HG03558 (cell line): ENCODE measurements at regions not wholly inside any gene's neighbourhood (a gene's known extent, or its start where the extent isn't known, plus 50 kb on each side); places are given as distances from the start of the nearest gene placed in this dataset.

Experiments
- ATAC-seq: cut with Tn5 transposase; IDR thresholded peaks from one replicate; pipeline ENCODE4 v1.9.1; 2021; ENCODE audit warnings: moderate number of reproducible peaks; ENCODE audit not compliant: unreplicated experiment; ENCODE audit errors: extremely low read depth

GRCh38 chr10:3366735-3367405, 194.3 kb upstream of the PITRM1 start:
- no peak for ATAC-seq

GRCh38 chr10:3366043-3366442, 193.5 kb upstream of the PITRM1 start:
- no peak for ATAC-seq

- ATAC-seq: no peak
Measured at GRCh38 chr10:3365630-3366029, 193.0 kb upstream of the PITRM1 start.

DNA sequence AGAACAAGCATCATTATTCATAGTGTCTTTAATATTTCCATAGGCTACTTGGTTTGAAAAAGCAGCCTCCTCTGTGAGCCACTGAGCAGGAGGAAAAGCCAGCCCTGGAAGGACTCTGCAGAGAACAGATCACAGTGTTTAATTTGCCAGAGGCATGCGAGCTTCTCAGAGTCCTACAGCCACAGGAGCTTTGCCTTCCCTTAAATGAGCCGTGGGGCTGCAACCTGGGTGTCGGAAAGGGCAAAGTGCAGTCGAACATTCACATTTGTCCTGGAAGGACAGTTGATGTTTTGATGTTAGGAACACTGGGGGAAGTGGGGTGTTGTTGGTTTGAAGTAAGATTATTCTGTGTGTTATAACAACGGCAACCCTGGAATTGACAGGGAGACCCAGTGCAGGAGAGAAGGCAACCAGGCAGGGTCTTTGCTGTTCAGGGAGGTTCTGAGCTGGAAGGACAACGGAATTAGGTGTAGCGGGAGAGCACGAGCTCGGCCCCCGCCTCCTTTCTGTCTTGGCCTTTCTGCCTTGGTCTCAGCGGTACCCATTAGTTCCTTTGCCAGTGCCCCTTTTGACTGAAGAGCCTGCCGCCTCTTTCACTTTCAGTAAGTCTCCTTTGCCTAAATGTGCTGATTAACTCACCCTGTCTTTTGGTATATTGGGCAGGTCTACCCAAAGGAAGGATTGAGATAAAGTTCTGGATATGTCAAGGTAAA, 192.3 kb upstream of the PITRM1 start:
- no peak for ATAC-seq

GRCh38 chr10:3363311-3364045, 190.9 kb upstream of the PITRM1 start:
- ATAC-seq: no peak

DNA sequence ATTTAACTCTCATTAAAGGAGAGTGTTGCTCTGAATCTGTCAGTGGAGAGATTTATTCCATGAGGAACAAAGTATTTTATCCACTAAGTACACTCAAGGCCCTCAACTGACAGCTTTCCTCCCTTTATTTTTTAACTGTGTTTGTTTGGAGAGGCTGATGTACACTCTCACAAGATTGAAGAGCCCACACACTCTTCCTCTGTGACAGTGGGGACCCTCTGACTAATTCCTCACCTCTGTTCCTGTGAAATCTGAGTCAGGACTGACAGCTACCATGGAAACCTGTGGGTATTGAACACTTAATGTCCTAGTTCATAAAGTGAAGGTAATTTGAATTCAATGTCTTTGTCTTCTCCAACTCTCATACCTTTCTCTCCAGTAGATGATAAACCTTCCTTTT, 189.8 kb upstream of the PITRM1 start:
- no peak for ATAC-seq

DNA sequence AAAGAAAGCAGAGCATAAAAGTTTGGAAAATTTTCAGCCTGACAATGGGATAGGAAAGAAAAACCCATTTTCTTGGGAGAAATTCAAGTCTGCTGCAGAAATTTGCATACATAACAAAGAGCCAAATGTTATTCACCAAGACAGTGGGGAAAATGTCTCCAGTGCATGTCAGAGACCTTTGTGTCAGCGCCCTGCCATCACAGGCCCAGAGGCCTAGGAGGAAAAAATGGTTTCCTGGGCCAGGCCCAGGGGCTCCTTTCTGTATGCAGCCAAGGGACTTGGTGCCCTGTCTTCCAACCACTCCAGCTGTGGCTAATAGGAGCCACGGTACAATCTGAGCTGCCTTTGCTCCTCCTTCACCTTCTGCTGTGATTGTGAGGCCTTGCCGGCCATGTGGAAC, 189.1 kb upstream of the PITRM1 start:
- no peak for ATAC-seq

- no peak for ATAC-seq
Measured at GRCh38 chr10:3357737-3358136, 185.2 kb upstream of the PITRM1 start.

DNA sequence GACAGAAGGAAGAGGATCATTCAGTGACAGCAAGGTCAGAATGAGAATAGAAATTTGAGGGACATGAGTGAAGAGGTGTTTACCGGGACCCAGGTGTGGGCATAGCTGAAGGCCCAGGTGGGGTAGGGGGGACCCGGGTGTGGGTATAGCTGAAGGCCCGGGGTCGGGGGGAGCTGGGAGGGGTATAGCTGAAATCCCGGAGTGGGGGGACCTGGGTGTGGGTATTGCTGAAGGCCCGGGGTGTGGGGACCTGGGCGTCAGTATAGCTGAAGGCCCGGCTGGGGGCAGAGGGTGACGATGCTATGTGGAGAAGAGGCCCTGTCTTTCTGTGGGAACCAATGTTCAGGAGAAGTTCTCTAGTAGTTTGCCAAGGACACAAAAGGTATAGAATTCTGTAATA, 183.0 kb upstream of the PITRM1 start:
- ATAC-seq: no peak

GRCh38 chr10:3354174-3354900, 181.8 kb upstream of the PITRM1 start:
- ATAC-seq: no peak

GRCh38 chr10:3353235-3353634, 180.7 kb upstream of the PITRM1 start:
- ATAC-seq: no peak

GRCh38 chr10:3350617-3351258, 178.2 kb upstream of the PITRM1 start:
- no peak for ATAC-seq

DNA sequence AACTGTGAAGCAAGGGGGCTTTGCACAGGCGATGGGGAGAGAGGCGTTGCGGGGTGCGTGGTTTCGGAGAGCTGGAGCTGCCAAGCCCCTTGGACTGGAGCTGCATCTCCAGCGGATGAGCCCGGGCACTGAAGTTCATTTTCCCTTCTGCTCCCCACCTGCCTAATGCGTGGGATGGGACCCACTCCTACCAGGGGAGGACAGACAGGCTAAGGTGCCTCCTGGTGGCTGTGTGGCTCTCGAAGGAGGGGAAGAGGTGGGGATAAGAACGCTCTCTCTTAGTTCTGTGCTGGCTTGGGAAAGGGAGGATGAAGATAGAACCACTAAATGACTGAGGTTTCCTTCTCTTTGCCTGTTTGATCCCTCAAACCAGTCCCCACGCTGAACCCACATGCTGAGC, 177.6 kb upstream of the PITRM1 start:
- ATAC-seq: no peak

DNA sequence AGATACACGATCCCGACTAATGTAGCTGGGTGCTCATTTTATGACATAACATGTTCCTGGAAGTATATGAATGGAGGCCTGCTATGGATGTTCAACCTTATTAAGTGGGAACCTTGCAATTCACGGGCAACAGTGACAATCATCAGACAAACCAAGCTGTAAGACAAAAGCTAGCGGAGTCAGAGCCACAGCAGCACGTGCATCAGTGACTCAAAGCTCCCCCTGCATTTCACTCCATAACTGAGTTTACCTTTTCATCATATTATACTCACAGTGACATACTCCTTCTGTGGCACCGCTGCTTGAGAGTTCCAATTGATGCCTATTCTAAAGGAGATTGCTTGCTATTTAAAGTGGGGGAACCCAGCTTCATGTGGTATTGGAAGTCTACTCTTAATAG, 176.0 kb upstream of the PITRM1 start:
- ATAC-seq: no peak

DNA sequence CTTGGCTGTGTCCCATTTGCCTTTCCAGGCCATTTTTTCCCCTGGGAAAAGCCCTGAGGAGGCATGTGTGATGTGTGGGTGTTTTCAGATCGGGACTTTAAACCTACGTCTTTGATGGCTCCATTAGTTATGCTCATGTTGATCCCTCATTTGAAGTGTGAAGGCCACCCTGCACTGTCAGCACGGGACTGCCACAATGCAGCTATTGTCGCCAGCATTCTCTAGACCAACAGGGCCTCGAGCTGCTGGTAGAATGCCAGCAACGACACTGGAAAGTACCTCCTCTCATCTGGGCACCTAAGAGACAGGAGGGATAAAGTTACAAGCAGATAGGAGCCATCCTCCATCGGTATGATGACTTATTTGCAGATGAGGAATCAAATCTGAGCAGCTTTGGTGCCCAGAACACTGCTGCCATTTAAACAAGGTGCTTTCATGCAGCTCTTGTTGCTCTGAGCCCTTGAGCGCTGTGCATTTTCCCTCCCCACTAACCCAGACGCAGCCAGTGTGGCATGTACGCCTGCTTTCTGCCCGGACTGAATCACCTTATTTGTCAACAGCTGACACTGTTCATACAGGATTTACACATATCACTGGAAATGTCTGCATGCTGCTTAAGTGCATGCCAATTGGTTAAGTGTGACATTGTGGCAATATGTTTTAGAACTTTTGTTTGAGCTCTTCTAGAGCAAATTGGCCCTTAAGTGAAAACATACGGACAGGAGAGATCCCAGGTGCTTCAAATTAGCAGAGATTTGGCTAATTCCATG, 175.0 kb upstream of the PITRM1 start:
- ATAC-seq: no peak

DNA sequence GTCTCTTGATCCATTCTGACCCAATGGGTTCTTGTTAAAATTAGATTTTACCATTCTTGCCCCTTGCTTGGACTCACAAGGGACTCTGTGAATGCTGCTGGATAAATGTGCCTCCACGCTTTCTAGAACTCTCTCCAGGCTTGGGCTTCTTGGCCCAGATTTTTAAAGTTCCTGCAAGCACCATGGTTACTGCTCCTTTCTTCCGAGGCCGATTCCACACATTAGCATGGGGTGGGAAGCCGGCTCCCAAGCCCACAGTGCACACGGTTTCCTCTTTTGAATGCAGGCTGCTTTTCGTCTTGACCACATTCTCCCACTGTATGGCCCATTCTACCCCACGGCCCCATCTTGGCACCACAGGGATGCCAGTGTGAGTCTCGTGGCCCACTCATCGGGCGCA, 174.3 kb upstream of the PITRM1 start:
- ATAC-seq: no peak

DNA sequence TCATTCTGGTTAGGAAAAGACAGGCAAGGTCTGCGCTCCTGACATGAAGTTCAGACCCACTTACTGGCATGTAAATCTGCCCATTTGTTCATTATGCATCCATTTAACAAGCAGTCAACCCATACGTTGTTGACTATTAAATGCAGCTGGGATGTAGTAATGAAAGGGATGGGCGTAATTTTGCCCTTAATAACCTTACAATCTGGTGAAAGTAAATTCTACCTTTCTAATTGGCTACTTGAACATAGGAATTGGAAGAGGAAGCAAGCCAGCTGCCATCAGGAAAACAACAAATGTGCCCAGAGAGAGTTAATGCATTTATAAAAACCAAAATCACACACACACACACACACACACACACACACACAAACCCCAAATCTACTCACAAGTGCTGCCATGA, 170.2 kb upstream of the PITRM1 start:
- no peak for ATAC-seq

DNA sequence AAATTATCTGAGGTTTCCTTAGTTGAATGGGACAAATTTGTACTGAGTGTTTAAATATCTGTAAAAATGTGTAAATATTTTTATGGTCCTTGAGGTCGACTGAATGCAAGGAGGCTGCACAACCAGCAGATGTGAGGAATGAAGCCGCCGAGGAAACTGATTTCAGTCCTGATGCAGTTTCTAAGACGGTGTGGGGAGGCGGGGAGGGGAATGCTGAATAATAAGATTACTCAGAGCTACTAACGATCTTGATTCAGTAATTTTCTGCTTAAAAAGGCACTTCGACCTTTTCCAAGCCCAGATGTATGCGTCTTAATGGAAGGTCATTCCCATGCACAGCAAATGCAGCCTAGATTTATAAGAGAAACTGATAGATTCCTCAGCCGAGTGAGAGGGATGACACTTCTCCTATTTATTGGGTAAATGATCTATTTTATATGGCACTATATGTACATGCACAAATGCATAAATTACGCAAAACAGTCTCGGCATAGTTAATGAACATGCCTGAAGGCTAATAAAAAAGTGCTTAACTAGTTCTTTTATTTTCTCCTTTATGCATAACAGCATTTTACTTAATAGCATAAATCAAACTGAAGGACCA, 167.6 kb upstream of the PITRM1 start:
- no peak for ATAC-seq

- no peak for ATAC-seq
Measured at GRCh38 chr10:3339531-3339950, 167.0 kb upstream of the PITRM1 start.
